Stomach (tissue), 8 donors: ENCODE measurements at regions not wholly inside any gene's neighbourhood (a gene's known extent, or its start where the extent isn't known, plus 50 kb on each side); places are given as distances from the start of the nearest gene placed in this dataset.

Source experiments
- DNase-seq, 2 donors: peaks; one replicate each; pipeline versions ENCODE4 v3.0.0 to v3.0.0-alpha.2; 2013 to 2019
- H3K27ac ChIP-seq, 5 donors: fragments of 200-600 bp in 4 of 5; sonication (generic) in 4 of 5; one replicate each; pipeline ENCODE4 v1.5.1; 2013 to 2019; ENCODE audit warnings: mild to moderate bottlenecking in 1 of 5, moderate library complexity in 1 of 5
- H3K27me3 ChIP-seq, 3 donors: fragments of 200-600 bp; sonication (generic); one replicate each; pipeline ENCODE4 v1.5.1; 2017 to 2019; ENCODE audit warnings: mixed run types in 1 of 3
- H3K36me3 ChIP-seq, 4 donors: fragments of 200-600 bp; sonication (generic); 1 replicate in 3 of 4; 2 replicates in 1 of 4; pipeline ENCODE4 v1.5.1; 2016 to 2019
- H3K4me1 ChIP-seq, 4 donors: fragments of 200-600 bp; sonication (generic); one replicate each; pipeline ENCODE4 v1.5.1; 2016 to 2019
- H3K4me3 ChIP-seq, 4 donors: fragments of 200-600 bp; sonication (generic) in 3 of 4; one replicate each; pipeline ENCODE4 v1.5.1; 2016 to 2019; ENCODE audit warnings: mild to moderate bottlenecking in 1 of 4
- H3K9me3 ChIP-seq, 4 donors: fragments of 200-600 bp; sonication (generic); one replicate each; pipeline ENCODE4 v1.5.1; 2016 to 2019
- CTCF ChIP-seq, 7 experiments: fragments of 450-650 bp in 4 of 7; fragments of 200-600 bp in 3 of 7; sonication (generic) in 3 of 7; IDR thresholded peaks; one replicate each; pipeline ENCODE4 v1.5.1; 2016 to 2019; ENCODE audit warnings: antibody characterized with exemption in 7 of 7, control low read depth in 2 of 7, mild to moderate bottlenecking in 1 of 7
- EP300 ChIP-seq: sonication (generic); formaldehyde crosslinking; IDR thresholded peaks from one replicate; pipeline ENCODE4 v1.6.1; 2017; ENCODE audit warnings: antibody characterized with exemption
- POLR2A ChIP-seq, 4 donors: fragments of 450-650 bp; IDR thresholded peaks; one replicate each; pipeline ENCODE4 v1.6.1; 2016; ENCODE audit warnings: antibody characterized with exemption in 4 of 4, control low read depth in 2 of 4, mild to moderate bottlenecking in 1 of 4, moderate library complexity in 1 of 4
- POLR2AphosphoS5 ChIP-seq, 3 donors: sonication (generic); formaldehyde crosslinking; IDR thresholded peaks; one replicate each; pipeline ENCODE4 v1.6.1; 2016; ENCODE audit warnings: antibody characterized with exemption in 3 of 3
- WGBS, 5 donors: extraction: QIAGEN DNeasy Blood & Tissue Kit in 3 of 5; methylation state at CpG; one replicate each; pipeline versions ENCODE4 v1.1.5 to v1.1.7; 2013 to 2018; 5-methylcytosine and 5-hydroxymethylcytosine counted together
- intact Hi-C: fragments of 100-400 bp; cut with DNase I; formaldehyde crosslinking; loops from one replicate; pipeline ENCODE4 v1.15.1; 2023; ENCODE audit warnings: low total_unique reads
- donor health status: healthy with polysubstance abuse.
- donor health status: Bipolar disorder and iron deficiency.
- donor health status: healthy.

- WGBS, 5 donors = 49 to 65% (median 60%) methylated on average over 5 of the region's 5 CpGs
- Histone ChIP-seq H3K9me3 (no peaks in the 10 kb centered on the region), H3K4me3 (no peak overlapping the region), H3K4me1 (peaks cover 0 to 4% (median 0%) of the 10 kb centered on the region in 4 donors), H3K27ac (no peak overlapping the region), H3K27me3 (no peaks in the 10 kb centered on the region), H3K36me3 (no peaks in the 10 kb centered on the region)
- intact Hi-C loops = no loop called here
- DNase-seq = no peak
- TF ChIP-seq EP300 (no peak), POLR2AphosphoS5 (IDR thresholded peaks at IDR 0.05) (no peak), CTCF (IDR thresholded peaks at IDR 0.05) (no peak), POLR2A (IDR thresholded peaks at IDR 0.05) (no peak)
These were observed 86.3 kb upstream of the PRICKLE2 start for GRCh38 chr3:64311424-64312061.

GRCh38 chr3:64308931-64309330 is 83.7 kb upstream of the PRICKLE2 start:
- peaks cover 0 to 4% (median 0%) of the 10 kb centered on the region in 4 donors for H3K4me1 ChIP-seq
- no peak for DNase-seq
- no peaks in the 10 kb centered on the region for H3K27me3 ChIP-seq
- TF ChIP-seq CTCF (IDR thresholded peaks at IDR 0.05) = no peak
- TF ChIP-seq POLR2AphosphoS5 (IDR thresholded peaks at IDR 0.05) = no peak
- TF ChIP-seq POLR2A (IDR thresholded peaks at IDR 0.05) = no peak
- no peak for TF ChIP-seq EP300
- H3K4me3 ChIP-seq = no peak overlapping the region
- H3K36me3 ChIP-seq = no peaks in the 10 kb centered on the region
- intact Hi-C loops = no loop called here
- H3K9me3 ChIP-seq = no peaks in the 10 kb centered on the region
- WGBS, 5 donors = 89 to 100% (median 96%) methylated on average over 1 of the region's 1 CpG
- H3K27ac ChIP-seq = no peak overlapping the region

- no peak for DNase-seq
- H3K36me3 ChIP-seq = no peaks in the 10 kb centered on the region
- H3K9me3 ChIP-seq = no peaks in the 10 kb centered on the region
- no peaks in the 10 kb centered on the region for H3K27me3 ChIP-seq
- intact Hi-C loops = no loop called here
- WGBS, 5 donors = 59 to 78% (median 69%) methylated on average over 2 of the region's 2 CpGs
- H3K4me3 ChIP-seq = no peak overlapping the region
- peaks cover 0 to 4% (median 0%) of the 10 kb centered on the region in 4 donors for H3K4me1 ChIP-seq
- H3K27ac ChIP-seq = no peak overlapping the region
- TF ChIP-seq POLR2AphosphoS5 (IDR thresholded peaks at IDR 0.05) (no peak), EP300 (no peak), POLR2A (IDR thresholded peaks at IDR 0.05) (no peak), CTCF (IDR thresholded peaks at IDR 0.05) (no peak)
These were observed 81.5 kb upstream of the PRICKLE2 start for GRCh38 chr3:64306745-64307144.

GRCh38 chr3:64305731-64306130 is 80.5 kb upstream of the PRICKLE2 start:
- DNase-seq = no peak
- H3K4me3 ChIP-seq = no peak overlapping the region
- 56 to 83% (median 67%) methylated on average over 1 of the region's 1 CpG for WGBS, 5 donors

More at GRCh38 chr3:64305731-64306130, 80.5 kb upstream of the PRICKLE2 start:
- Histone ChIP-seq H3K27me3 (no peaks in the 10 kb centered on the region), H3K36me3 (no peaks in the 10 kb centered on the region), H3K9me3 (no peaks in the 10 kb centered on the region), H3K27ac (no peak overlapping the region), H3K4me1 (no peaks in the 10 kb centered on the region)
- no peak for TF ChIP-seq POLR2AphosphoS5 (IDR thresholded peaks at IDR 0.05)
- no peak for TF ChIP-seq EP300
- TF ChIP-seq POLR2A (IDR thresholded peaks at IDR 0.05) = no peak
- no peak for TF ChIP-seq CTCF (IDR thresholded peaks at IDR 0.05)
- intact Hi-C loops = no loop called here
